BLaER1 treated with 17β-estradiol and CSF1 and Interleukin-3, amounts not matched to agents 10 nM and 100 nM (cell line): ENCODE measurements at regions not wholly inside any gene's neighbourhood (a gene's known extent, or its start where the extent isn't known, plus 50 kb on each side); places are given as distances from the start of the nearest gene placed in this dataset.

Experiments used
- H3K27ac ChIP-seq, 11 experiments: shearing (Covaris generic); formaldehyde crosslinking; 2 replicates each; pipeline ENCODE4 v1.8.1; 2022
- H3K27me3 ChIP-seq, 11 experiments: shearing (Covaris generic); formaldehyde crosslinking; 2 replicates each; pipeline ENCODE4 v1.8.1; 2022
- H3K36me3 ChIP-seq, 11 experiments: shearing (Covaris generic); formaldehyde crosslinking; 2 replicates each; pipeline ENCODE4 v1.8.1; 2022
- H3K4me1 ChIP-seq, 10 experiments: shearing (Covaris generic); formaldehyde crosslinking; 2 replicates each; pipeline ENCODE4 v1.8.1; 2022
- H3K4me2 ChIP-seq, 11 experiments: shearing (Covaris generic); formaldehyde crosslinking; 2 replicates each; pipeline ENCODE4 v1.8.1; 2022
- H3K4me3 ChIP-seq, 10 experiments: shearing (Covaris generic); formaldehyde crosslinking; 2 replicates each; pipeline ENCODE4 v1.8.1; 2022
- H3K9ac ChIP-seq, 11 experiments: shearing (Covaris generic); formaldehyde crosslinking; 2 replicates each; pipeline ENCODE4 v1.8.1; 2022
- H3K9me3 ChIP-seq, 11 experiments: shearing (Covaris generic); formaldehyde crosslinking; replicated peaks in 1 of 11; 2 replicates each; pipeline ENCODE4 v1.8.1; 2022
- H4K20me1 ChIP-seq, 11 experiments: shearing (Covaris generic); formaldehyde crosslinking; 2 replicates each; pipeline ENCODE4 v1.8.1; 2022
- Cebpa-rat ChIP-seq, 11 experiments: shearing (Covaris generic); IDR thresholded peaks; 2 replicates each; pipeline ENCODE4 v1.8.1; 2022

DNA sequence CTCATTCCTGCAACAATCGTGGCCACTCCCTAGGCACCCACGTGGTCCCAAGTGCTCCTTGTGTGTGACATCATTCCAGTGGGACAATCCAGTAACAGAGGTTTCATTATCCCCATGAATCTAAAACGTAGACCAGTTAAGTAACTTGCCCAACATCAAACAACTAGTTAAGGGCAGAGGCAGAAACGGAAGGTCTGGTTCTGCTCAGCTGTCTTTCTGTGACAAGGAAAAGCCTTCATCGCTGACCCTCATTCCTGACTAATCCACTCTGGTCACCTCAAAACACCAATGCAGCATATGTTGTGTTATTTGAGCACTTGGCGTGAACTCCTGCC, 261.4 kb upstream of the JARID2 start:
- H3K9ac ChIP-seq = no peak overlapping the region
- TF ChIP-seq Cebpa-rat (IDR thresholded peaks at IDR 0.05) = no peak
- H3K9me3 ChIP-seq = peaks cover 0 to 13% (median 6%) of the 10 kb centered on the region in 11 experiments; a peak in 13 of 22 replicates
- H3K27me3 ChIP-seq = no peaks in the 10 kb centered on the region
- H3K4me1 ChIP-seq = peaks cover 0 to 9% (median 0%) of the 10 kb centered on the region in 10 experiments; a peak in 2 of 20 replicates
- no peak overlapping the region for H3K4me3 ChIP-seq
- no peak overlapping the region for H3K4me2 ChIP-seq
- H3K27ac ChIP-seq = no peak overlapping the region
- H4K20me1 ChIP-seq = no peaks in the 10 kb centered on the region
- H3K36me3 ChIP-seq = no peaks in the 10 kb centered on the region

DNA sequence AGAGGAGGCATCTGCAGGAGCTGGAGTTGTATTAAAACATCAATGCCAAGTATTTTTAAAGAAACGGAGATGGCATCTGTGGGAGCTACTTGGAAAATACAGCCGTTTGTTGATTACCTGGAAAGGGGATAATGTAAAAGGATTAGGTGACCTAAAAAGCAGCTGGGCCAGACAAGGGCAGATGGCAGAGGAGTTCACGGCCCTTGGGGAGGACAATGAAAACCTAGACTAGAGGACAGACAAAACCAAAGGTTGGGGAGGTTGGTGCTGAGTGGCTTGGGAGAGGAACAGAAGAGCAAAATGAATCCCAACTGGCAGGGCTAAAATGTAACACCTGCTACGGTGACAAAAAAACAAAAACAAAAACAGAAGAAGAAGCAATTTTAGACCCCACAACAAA, 260.5 kb upstream of the JARID2 start:
- Histone ChIP-seq H3K27ac (no peak overlapping the region), H4K20me1 (no peaks in the 10 kb centered on the region), H3K27me3 (no peaks in the 10 kb centered on the region), H3K4me3 (no peak overlapping the region), H3K9ac (no peak overlapping the region), H3K9me3 (peaks cover 0 to 13% (median 6%) of the 10 kb centered on the region in 11 experiments; a peak in 13 of 22 replicates), H3K36me3 (no peaks in the 10 kb centered on the region), H3K4me1 (peaks cover 0 to 9% (median 0%) of the 10 kb centered on the region in 10 experiments; a peak in 2 of 20 replicates), H3K4me2 (no peak overlapping the region)
- TF ChIP-seq Cebpa-rat (IDR thresholded peaks at IDR 0.05) = no peak

DNA sequence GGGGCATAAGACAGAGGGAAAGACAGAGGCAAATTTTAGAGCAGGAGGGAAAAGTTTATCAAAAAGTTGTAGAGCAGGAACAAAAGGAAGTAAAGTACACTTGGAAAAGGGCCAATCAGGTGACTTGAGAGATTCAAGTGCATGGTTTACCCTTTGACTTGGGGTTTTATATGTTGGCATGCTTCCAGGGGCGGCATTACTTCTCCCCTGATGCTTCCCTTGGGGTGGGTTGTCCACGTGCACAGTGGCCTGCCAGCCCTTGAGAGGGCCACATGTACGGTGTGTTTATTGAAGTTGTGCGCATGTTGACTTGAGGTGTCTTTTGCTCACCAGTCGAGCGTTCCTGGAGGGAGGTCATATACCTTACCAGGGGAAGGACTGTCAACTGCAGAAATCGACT, 259.5 kb upstream of the JARID2 start:
- no peaks in the 10 kb centered on the region for H3K27me3 ChIP-seq
- no peak overlapping the region for H3K4me2 ChIP-seq
- no peak overlapping the region for H3K27ac ChIP-seq
- no peak for TF ChIP-seq Cebpa-rat (IDR thresholded peaks at IDR 0.05)
- no peaks in the 10 kb centered on the region for H3K36me3 ChIP-seq
- peaks cover 0 to 9% (median 6%) of the 10 kb centered on the region in 11 experiments; a peak in 13 of 22 replicates for H3K9me3 ChIP-seq
- H3K4me3 ChIP-seq = no peak overlapping the region
- H4K20me1 ChIP-seq = no peaks in the 10 kb centered on the region
- peaks cover 0 to 9% (median 0%) of the 10 kb centered on the region in 10 experiments; a peak in 2 of 20 replicates for H3K4me1 ChIP-seq
- no peak overlapping the region for H3K9ac ChIP-seq

DNA sequence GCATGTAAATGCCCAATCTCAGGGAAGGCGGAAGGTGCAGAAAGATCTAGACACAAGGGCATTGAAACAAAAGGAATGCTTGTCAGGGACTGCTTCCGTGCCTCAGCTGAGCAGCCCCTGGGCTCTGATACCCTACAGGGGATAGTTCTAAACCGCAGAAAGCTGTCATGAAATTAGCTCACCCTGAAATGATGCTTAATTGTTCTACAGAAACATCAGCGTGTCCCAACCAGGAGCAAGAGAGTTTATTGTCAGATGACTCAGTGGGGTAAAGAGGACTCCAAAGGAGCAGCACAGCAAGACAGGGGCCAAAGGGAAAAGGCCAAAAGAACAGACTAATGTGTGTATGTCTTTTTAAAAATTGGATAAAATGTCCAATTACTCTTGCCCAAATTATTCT, 258.4 kb upstream of the JARID2 start:
- Histone ChIP-seq H3K4me3 (no peak overlapping the region), H4K20me1 (no peaks in the 10 kb centered on the region), H3K4me1 (peaks cover 0 to 9% (median 0%) of the 10 kb centered on the region in 10 experiments; a peak in 2 of 20 replicates), H3K9ac (no peak overlapping the region), H3K4me2 (no peak overlapping the region), H3K27me3 (no peaks in the 10 kb centered on the region), H3K9me3 (no peaks in the 10 kb centered on the region; a peak in 1 of 22 replicates), H3K36me3 (no peaks in the 10 kb centered on the region), H3K27ac (no peak overlapping the region)
- TF ChIP-seq Cebpa-rat (IDR thresholded peaks at IDR 0.05) = no peak

DNA sequence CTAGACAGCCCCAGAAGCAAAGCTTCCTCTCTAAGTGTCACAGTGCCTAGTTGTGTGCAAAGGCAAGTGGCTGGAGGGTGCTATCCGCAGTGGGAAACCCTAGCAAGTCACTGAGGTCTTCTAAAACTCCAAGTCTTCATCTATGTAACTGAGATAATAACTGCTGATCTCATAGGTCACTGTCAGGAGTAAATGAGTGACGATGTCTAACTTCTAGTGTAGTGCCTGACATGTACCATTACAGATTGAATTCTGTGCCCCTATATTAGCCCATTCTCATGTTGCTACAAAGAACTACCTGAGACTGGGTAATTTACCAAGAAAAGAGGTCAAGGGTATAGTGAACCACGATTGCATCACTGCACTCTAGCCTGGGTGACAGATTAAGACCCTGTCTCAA, 253.5 kb upstream of the JARID2 start:
- no peaks in the 10 kb centered on the region for H3K4me1 ChIP-seq
- H3K9me3 ChIP-seq = no peaks in the 10 kb centered on the region
- H3K4me3 ChIP-seq = no peak overlapping the region
- TF ChIP-seq Cebpa-rat (IDR thresholded peaks at IDR 0.05) = no peak
- H3K27me3 ChIP-seq = no peaks in the 10 kb centered on the region
- H3K9ac ChIP-seq = no peak overlapping the region
- no peak overlapping the region for H3K4me2 ChIP-seq
- no peaks in the 10 kb centered on the region for H3K36me3 ChIP-seq
- no peaks in the 10 kb centered on the region for H4K20me1 ChIP-seq
- no peak overlapping the region for H3K27ac ChIP-seq

DNA sequence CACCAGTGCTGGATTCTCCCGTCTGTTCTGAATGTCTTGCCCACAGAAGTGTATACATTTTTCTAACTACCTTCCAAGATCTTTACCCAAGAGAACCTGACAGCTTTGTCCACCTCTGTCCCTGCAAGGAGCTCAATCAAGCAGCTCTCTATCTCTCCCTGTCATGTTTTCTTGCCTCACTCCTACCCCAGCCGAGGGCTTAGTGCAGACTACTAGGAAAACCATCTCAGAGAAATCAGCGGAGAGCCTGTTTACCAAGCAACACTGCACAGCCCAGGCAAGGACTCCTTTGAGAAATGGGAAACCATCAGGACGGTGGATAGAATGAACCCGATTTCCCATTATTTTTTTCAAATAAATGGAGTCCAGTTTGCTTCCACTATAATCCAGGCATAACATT, 250.7 kb upstream of the JARID2 start:
- Histone ChIP-seq H3K4me2 (no peak overlapping the region), H3K9ac (no peak overlapping the region), H3K27me3 (no peaks in the 10 kb centered on the region), H3K9me3 (no peaks in the 10 kb centered on the region), H3K27ac (no peak overlapping the region), H3K36me3 (no peaks in the 10 kb centered on the region), H4K20me1 (no peaks in the 10 kb centered on the region), H3K4me1 (no peaks in the 10 kb centered on the region), H3K4me3 (no peak overlapping the region)
- no peak for TF ChIP-seq Cebpa-rat (IDR thresholded peaks at IDR 0.05)

DNA sequence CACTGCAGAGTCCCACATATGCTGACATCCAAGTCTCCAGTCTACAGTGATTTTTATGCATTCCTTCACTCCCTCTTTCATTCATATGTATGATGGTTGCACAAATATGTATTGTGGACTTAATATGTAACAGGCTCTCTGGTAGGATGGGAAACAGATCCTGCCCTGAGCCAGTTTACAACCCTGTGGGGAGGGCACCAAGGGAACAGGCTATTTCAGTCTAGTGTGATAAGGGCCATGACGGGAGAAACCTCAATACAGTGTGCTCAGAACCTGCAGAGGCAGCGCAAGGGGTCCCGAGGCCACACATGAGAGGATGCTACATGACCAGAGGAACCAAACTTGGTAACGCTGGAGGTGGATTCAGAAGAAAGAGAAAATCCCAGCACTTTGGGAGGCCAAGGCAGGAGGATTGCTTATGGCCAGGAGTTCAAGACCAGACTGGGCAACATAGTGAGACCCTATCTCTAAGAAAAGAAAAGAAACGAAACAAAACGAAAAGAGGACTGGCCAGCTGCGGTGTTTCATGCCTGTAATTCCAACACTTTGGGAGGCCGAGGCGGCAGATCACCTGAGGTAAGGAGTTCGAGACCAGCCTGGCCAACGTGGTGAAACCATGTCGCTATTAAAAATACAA, 249.8 kb upstream of the JARID2 start:
- no peaks in the 10 kb centered on the region for H3K9me3 ChIP-seq
- no peaks in the 10 kb centered on the region for H4K20me1 ChIP-seq
- H3K4me1 ChIP-seq = no peaks in the 10 kb centered on the region
- no peak overlapping the region for H3K9ac ChIP-seq
- H3K27me3 ChIP-seq = no peaks in the 10 kb centered on the region
- no peak overlapping the region for H3K4me2 ChIP-seq
- H3K36me3 ChIP-seq = no peaks in the 10 kb centered on the region
- no peak overlapping the region for H3K4me3 ChIP-seq
- TF ChIP-seq Cebpa-rat (IDR thresholded peaks at IDR 0.05) = no peak
- no peak overlapping the region for H3K27ac ChIP-seq

DNA sequence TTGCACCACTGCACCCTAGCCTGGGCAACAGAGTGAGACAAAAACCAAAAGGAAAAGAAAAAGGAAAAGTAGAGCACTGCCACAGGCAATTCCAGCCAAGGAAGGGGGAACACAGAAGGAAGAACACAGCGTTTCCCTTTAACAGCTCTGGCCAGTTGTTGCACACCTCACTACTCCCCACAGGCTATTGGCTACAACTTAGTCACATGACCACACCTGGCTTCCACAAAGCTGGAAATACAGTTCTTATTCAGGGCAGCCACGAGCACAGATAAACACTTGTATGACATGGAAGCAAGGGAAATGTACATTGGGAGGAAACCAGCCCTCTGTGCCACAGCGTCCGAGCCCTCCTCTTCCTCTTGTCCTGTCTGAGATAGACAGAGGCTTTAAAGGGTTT, 249.0 kb upstream of the JARID2 start:
- Histone ChIP-seq H4K20me1 (no peaks in the 10 kb centered on the region), H3K9me3 (no peaks in the 10 kb centered on the region), H3K27me3 (no peaks in the 10 kb centered on the region), H3K36me3 (no peaks in the 10 kb centered on the region), H3K4me3 (no peak overlapping the region), H3K4me2 (no peak overlapping the region), H3K27ac (no peak overlapping the region), H3K4me1 (no peaks in the 10 kb centered on the region), H3K9ac (no peak overlapping the region)
- TF ChIP-seq Cebpa-rat (IDR thresholded peaks at IDR 0.05) = no peak

DNA sequence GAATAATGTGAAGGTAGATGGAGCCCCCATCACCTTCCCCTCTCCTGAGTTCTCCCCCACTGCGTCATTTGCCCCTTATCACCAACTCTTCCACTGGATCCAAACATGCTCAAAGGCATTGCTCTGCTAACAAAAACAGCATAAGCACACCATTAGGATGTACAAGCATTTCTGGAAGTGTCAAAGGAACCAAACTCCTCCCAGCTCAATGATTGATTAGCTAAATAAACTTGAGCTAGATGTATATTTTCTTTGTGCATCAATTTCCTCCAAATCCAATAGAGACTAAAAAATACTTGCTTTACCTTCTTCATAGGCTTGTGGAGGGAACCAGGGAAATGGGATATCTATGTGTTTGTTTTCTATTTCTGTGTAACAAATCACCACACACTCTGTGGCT, 248.4 kb upstream of the JARID2 start:
- H3K4me1 ChIP-seq = no peaks in the 10 kb centered on the region
- no peak overlapping the region for H3K27ac ChIP-seq
- no peak for TF ChIP-seq Cebpa-rat (IDR thresholded peaks at IDR 0.05)
- no peaks in the 10 kb centered on the region for H3K9me3 ChIP-seq
- no peaks in the 10 kb centered on the region for H4K20me1 ChIP-seq
- no peak overlapping the region for H3K4me3 ChIP-seq
- no peaks in the 10 kb centered on the region for H3K36me3 ChIP-seq
- no peaks in the 10 kb centered on the region for H3K27me3 ChIP-seq
- H3K4me2 ChIP-seq = no peak overlapping the region
- no peak overlapping the region for H3K9ac ChIP-seq

DNA sequence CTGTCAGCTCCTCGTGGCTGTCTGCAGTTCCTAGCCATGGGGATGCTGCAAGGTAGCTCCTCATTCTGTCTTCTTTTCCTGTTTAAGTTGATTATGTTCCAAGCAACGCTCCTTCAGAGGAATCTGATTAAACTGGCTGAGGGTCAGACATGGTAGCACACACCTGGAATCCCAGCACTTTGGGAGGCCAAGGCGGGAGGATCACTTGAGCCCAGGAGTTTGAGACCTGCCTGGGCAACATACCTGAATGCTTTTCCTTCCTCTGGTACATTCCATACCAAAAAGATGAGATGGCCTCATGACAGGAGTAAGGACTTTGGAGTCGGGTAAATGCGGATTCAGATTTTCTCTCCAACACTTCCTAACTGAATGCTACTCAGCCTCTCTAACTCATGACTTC, 246.8 kb upstream of the JARID2 start:
- Histone ChIP-seq H3K27ac (no peak overlapping the region), H3K9ac (no peak overlapping the region), H3K4me2 (no peak overlapping the region), H3K4me3 (no peak overlapping the region), H3K4me1 (no peaks in the 10 kb centered on the region), H4K20me1 (no peaks in the 10 kb centered on the region), H3K36me3 (no peaks in the 10 kb centered on the region), H3K9me3 (no peaks in the 10 kb centered on the region), H3K27me3 (no peaks in the 10 kb centered on the region)
- no peak for TF ChIP-seq Cebpa-rat (IDR thresholded peaks at IDR 0.05)
